ENCODE measurements at regions not wholly inside any gene's neighbourhood (a gene's known extent, or its start where the extent isn't known, plus 50 kb on each side); places are given as distances from the start of the nearest gene placed in this dataset.
"Not testable (repeated sequence)": the region's sequence is repeated elsewhere in the genome, so short reads cannot be mapped to it uniquely, and the experiment has no call there.

- TF ChIP-seq, protein P1, sequence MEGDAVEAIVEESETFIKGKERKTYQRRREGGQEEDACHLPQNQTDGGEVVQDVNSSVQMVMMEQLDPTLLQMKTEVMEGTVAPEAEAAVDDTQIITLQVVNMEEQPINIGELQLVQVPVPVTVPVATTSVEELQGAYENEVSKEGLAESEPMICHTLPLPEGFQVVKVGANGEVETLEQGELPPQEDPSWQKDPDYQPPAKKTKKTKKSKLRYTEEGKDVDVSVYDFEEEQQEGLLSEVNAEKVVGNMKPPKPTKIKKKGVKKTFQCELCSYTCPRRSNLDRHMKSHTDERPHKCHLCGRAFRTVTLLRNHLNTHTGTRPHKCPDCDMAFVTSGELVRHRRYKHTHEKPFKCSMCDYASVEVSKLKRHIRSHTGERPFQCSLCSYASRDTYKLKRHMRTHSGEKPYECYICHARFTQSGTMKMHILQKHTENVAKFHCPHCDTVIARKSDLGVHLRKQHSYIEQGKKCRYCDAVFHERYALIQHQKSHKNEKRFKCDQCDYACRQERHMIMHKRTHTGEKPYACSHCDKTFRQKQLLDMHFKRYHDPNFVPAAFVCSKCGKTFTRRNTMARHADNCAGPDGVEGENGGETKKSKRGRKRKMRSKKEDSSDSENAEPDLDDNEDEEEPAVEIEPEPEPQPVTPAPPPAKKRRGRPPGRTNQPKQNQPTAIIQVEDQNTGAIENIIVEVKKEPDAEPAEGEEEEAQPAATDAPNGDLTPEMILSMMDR (IDR thresholded peaks at IDR 0.05) = no peak
- TF ChIP-seq POLR2A (IDR thresholded peaks at IDR 0.05) = no peak
- no peak for DNase-seq (ENCODE audit: low spot score in 2 of 2)
- H3K4me3 ChIP-seq (ENCODE audit: low read depth, poor library complexity, severe bottlenecking) = no peak overlapping the region
- intact Hi-C loops (cut with DNase I; ENCODE audit: low total_unique reads) = no loop called here
- 76 to 87% methylated on average over 1 of the region's 1 CpG for WGBS, 2 donors
These were observed 554.8 kb downstream of the PIK3C3 start for GRCh38 chr18:42509750-42510415.

GRCh38 chr18:42510540-42510939, 555.5 kb downstream of the PIK3C3 start:
- no peak overlapping the region for H3K4me3 ChIP-seq (ENCODE audit: low read depth, poor library complexity, severe bottlenecking)
- intact Hi-C loops (cut with DNase I; ENCODE audit: low total_unique reads) = no loop called here
- no peak for TF ChIP-seq POLR2A (IDR thresholded peaks at IDR 0.05)
- TF ChIP-seq, protein P1 (IDR thresholded peaks at IDR 0.05) = no peak
- no peak for DNase-seq (ENCODE audit: low spot score in 2 of 2)

GRCh38 chr18:42513441-42513840, 558.4 kb downstream of the PIK3C3 start:
- intact Hi-C loops (cut with DNase I; ENCODE audit: low total_unique reads) = no loop called here
- TF ChIP-seq POLR2A (IDR thresholded peaks at IDR 0.05) = no peak
- TF ChIP-seq, protein P1 (IDR thresholded peaks at IDR 0.05) = no peak
- H3K4me3 ChIP-seq (ENCODE audit: low read depth, poor library complexity, severe bottlenecking) = no peak overlapping the region
- 73 to 76% methylated on average over 1 of the region's 1 CpG for WGBS, 2 donors
- no peak for DNase-seq (ENCODE audit: low spot score in 2 of 2)

- H3K4me3 ChIP-seq (ENCODE audit: low read depth, poor library complexity, severe bottlenecking) = no peak overlapping the region
- TF ChIP-seq, protein P1 (IDR thresholded peaks at IDR 0.05) = no peak
- TF ChIP-seq POLR2A (IDR thresholded peaks at IDR 0.05) = no peak
- 67 to 69% methylated on average over 3 of the region's 3 CpGs for WGBS, 2 donors
- intact Hi-C loops (cut with DNase I; ENCODE audit: low total_unique reads) = no loop called here
- DNase-seq (ENCODE audit: low spot score in 2 of 2) = no peak
These were observed 559.5 kb downstream of the PIK3C3 start for GRCh38 chr18:42514512-42514911.

DNA sequence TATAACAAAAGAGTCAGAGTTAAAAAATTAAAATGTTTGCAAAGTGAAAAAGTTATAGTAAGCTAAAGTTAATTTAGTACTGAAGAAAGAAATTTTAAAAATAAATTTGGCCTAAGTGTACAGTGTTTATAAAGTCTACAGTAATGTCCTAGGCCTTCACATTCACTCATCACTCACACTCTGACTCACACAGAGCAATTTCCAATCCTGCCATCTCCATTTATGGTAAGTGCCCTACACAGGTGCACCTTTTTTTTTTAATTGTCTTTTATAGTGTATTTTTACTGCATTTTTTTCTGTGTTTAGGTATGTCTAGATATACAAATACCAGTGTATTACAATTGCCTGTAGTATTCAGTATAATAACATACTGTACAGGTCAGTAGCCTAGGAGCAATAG, 562.9 kb downstream of the PIK3C3 start:
- TF ChIP-seq, protein P1 (IDR thresholded peaks at IDR 0.05) = no peak
- TF ChIP-seq POLR2A (IDR thresholded peaks at IDR 0.05) = no peak
- no peak for DNase-seq (ENCODE audit: low spot score in 2 of 2)
- intact Hi-C loops (cut with DNase I; ENCODE audit: low total_unique reads) = no loop called here
- no peak overlapping the region for H3K4me3 ChIP-seq (ENCODE audit: low read depth, poor library complexity, severe bottlenecking)

DNA sequence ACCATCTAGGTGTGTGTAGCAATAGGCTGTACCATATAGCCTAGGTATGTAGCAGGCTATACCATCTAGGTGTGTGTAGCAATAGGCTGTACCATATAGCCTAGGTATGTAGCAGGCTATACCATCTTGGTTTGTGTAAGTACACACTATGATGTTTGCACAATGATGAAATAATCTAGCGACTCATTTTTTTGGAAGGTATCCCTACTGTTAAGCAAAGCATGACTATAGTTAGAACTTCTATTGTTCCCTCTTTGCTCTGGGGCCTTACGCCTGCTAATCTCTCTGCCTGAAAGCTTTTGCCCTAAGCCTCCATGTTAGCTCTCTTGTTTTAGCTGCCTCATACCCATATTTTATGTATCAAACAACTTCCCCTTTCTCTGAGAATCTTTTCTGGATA, 563.3 kb downstream of the PIK3C3 start:
- 86 to 96% methylated on average over 2 of the region's 2 CpGs for WGBS, 2 donors

More for the DNA sequence above, 563.3 kb downstream of the PIK3C3 start:
- H3K4me3 ChIP-seq (ENCODE audit: low read depth, poor library complexity, severe bottlenecking); DNase-seq (ENCODE audit: low spot score in 2 of 2); intact Hi-C loops (cut with DNase I; ENCODE audit: low total_unique reads): not testable (repeated sequence)
